H9 (cell line): ENCODE measurements at regions not wholly inside any gene's neighbourhood (a gene's known extent, or its start where the extent isn't known, plus 50 kb on each side); places are given as distances from the start of the nearest gene placed in this dataset.

Experiments used
- DNase-seq: peaks from one replicate; pipeline ENCODE4 v3.0.0-alpha.2; 2017
- H2AFZ ChIP-seq: one replicate; pipeline ENCODE4 v1.6.1; 2013; ENCODE audit warnings: mild to moderate bottlenecking, low read length, control low read depth, moderate library complexity
- H2AK5ac ChIP-seq: 2 replicates; pipeline ENCODE4 v1.6.1; 2013; ENCODE audit warnings: low read length, control low read depth, mixed read lengths; ENCODE audit not compliant: insufficient read length
- H2BK120ac ChIP-seq: one replicate; pipeline ENCODE4 v1.6.1; 2013; ENCODE audit warnings: low read depth, mild to moderate bottlenecking, low read length, control low read depth, inconsistent platforms; ENCODE audit not compliant: poor library complexity, severe bottlenecking
- H2BK12ac ChIP-seq: 2 replicates; pipeline ENCODE4 v1.6.1; 2013; ENCODE audit warnings: low read length, control low read depth, mixed read lengths, low read depth; ENCODE audit not compliant: insufficient read length
- H2BK15ac ChIP-seq: 2 replicates; pipeline ENCODE4 v1.6.1; 2013; ENCODE audit warnings: low read depth, low read length, control low read depth
- H2BK20ac ChIP-seq: one replicate; pipeline ENCODE4 v1.6.1; 2013; ENCODE audit warnings: low read depth, mild to moderate bottlenecking, low read length, control low read depth, inconsistent platforms; ENCODE audit not compliant: poor library complexity, severe bottlenecking
- H2BK5ac ChIP-seq: 2 replicates; pipeline ENCODE4 v1.6.1; 2013; ENCODE audit warnings: low read length, control low read depth, mixed read lengths; ENCODE audit not compliant: insufficient read length
- H3K14ac ChIP-seq: 2 replicates; pipeline ENCODE4 v1.6.1; 2013; ENCODE audit warnings: low read length, control low read depth; ENCODE audit not compliant: insufficient read depth
- H3K18ac ChIP-seq: 2 replicates; pipeline ENCODE4 v1.6.1; 2013; ENCODE audit warnings: low read depth, mild to moderate bottlenecking, mixed read lengths, low read length, control low read depth; ENCODE audit not compliant: insufficient read length
- H3K23ac ChIP-seq: 2 replicates; pipeline ENCODE4 v1.6.1; 2013; ENCODE audit warnings: low read length, control low read depth, mixed read lengths, low read depth; ENCODE audit not compliant: insufficient read length
- H3K23me2 ChIP-seq: 2 replicates; pipeline ENCODE4 v1.6.1; 2013; ENCODE audit warnings: low read depth, mild to moderate bottlenecking, mixed read lengths, low read length, control low read depth; ENCODE audit not compliant: insufficient read length, poor library complexity, severe bottlenecking
- H3K27ac ChIP-seq: 2 replicates; pipeline ENCODE4 v1.5.1; 2013; ENCODE audit warnings: low read length, control low read depth, mixed read lengths, low read depth; ENCODE audit not compliant: insufficient read length
- H3K27me3 ChIP-seq: 2 replicates; pipeline ENCODE4 v1.6.1; 2013; ENCODE audit warnings: low read length, control low read depth, inconsistent platforms; ENCODE audit not compliant: insufficient read depth
- H3K4ac ChIP-seq: 2 replicates; pipeline ENCODE4 v1.6.1; 2013; ENCODE audit warnings: low read depth, mild to moderate bottlenecking, control low read depth, inconsistent platforms, low read length, moderate library complexity
- H3K4me1 ChIP-seq: 2 replicates; pipeline ENCODE4 v1.6.1; 2013; ENCODE audit warnings: low read length, control low read depth, inconsistent platforms; ENCODE audit not compliant: insufficient read depth
- H3K4me2 ChIP-seq: 2 replicates; pipeline ENCODE4 v1.6.1; 2013; ENCODE audit warnings: low read length, control low read depth, mixed read lengths; ENCODE audit not compliant: insufficient read length, insufficient read depth
- H3K56ac ChIP-seq: 2 replicates; pipeline ENCODE4 v1.6.1; 2013; ENCODE audit warnings: low read depth, mild to moderate bottlenecking, mixed read lengths, low read length, control low read depth; ENCODE audit not compliant: insufficient read length
- H3K79me1 ChIP-seq: 2 replicates; pipeline ENCODE4 v1.6.1; 2013; ENCODE audit warnings: low read depth, mild to moderate bottlenecking, moderate library complexity, low read length, control low read depth, inconsistent platforms; ENCODE audit not compliant: insufficient read depth, poor library complexity, severe bottlenecking
- H3K79me2 ChIP-seq: 2 replicates; pipeline ENCODE4 v1.6.1; 2013; ENCODE audit warnings: low read length, control low read depth, inconsistent platforms; ENCODE audit not compliant: insufficient read depth
- H3K9ac ChIP-seq: 2 replicates; pipeline ENCODE4 v1.6.1; 2013; ENCODE audit warnings: low read length, control low read depth, mixed read lengths; ENCODE audit not compliant: insufficient read length; ENCODE audit errors: extremely low read depth
- H3K9me3 ChIP-seq: one replicate; pipeline ENCODE4 v1.6.1; 2013; ENCODE audit warnings: low read depth, low read length, inconsistent platforms; ENCODE audit not compliant: control insufficient read depth
- H3T11ph ChIP-seq: one replicate; pipeline ENCODE4 v1.6.1; 2013; ENCODE audit warnings: mild to moderate bottlenecking, low read length, control low read depth, inconsistent platforms
- H4K20me1 ChIP-seq: one replicate; pipeline ENCODE4 v1.6.1; 2013; ENCODE audit not compliant: control insufficient read depth, insufficient read length, insufficient read depth
- H4K5ac ChIP-seq: 2 replicates; pipeline ENCODE4 v1.6.1; 2013; ENCODE audit warnings: low read depth, mild to moderate bottlenecking, mixed read lengths, low read length, control low read depth; ENCODE audit not compliant: insufficient read length
- H4K8ac ChIP-seq: replicated peaks from 2 replicates; pipeline ENCODE4 v1.6.1; 2013; ENCODE audit warnings: low read length, control low read depth, mixed read lengths, low read depth; ENCODE audit not compliant: insufficient read length
- H4K91ac ChIP-seq: 2 replicates; pipeline ENCODE4 v1.6.1; 2013; ENCODE audit warnings: low read depth, mild to moderate bottlenecking, moderate library complexity, mixed read lengths, low read length, control low read depth; ENCODE audit not compliant: insufficient read length
- H3K27ac Mint-ChIP-seq, 3 experiments: 2 replicates in 2 of 3; 3 replicates in 1 of 3; pipeline ENCODE4 v1.8.0; 2020 to 2021; ENCODE audit warnings: mixed read lengths in 3 of 3, mild to moderate bottlenecking in 1 of 3, moderate library complexity in 1 of 3
- H3K27me3 Mint-ChIP-seq: 2 replicates; pipeline ENCODE4 v1.8.0; 2021; ENCODE audit warnings: low read depth, mild to moderate bottlenecking, moderate library complexity, mixed read lengths
- H3K36me3 Mint-ChIP-seq, 3 experiments: 2 replicates in 2 of 3; 3 replicates in 1 of 3; pipeline ENCODE4 v1.8.0; 2020 to 2021; ENCODE audit warnings: low read depth in 3 of 3, mixed read lengths in 3 of 3; ENCODE audit not compliant: insufficient read depth in 1 of 3
- H3K4me1 Mint-ChIP-seq, 2 experiments: 2 replicates each; pipeline ENCODE4 v1.8.0; 2020; ENCODE audit warnings: mixed read lengths in 2 of 2
- H3K4me3 Mint-ChIP-seq, 2 experiments: 2 replicates in 1 of 2; 3 replicates in 1 of 2; pipeline ENCODE4 v1.8.0; 2020 to 2021; ENCODE audit warnings: mild to moderate bottlenecking in 2 of 2, mixed read lengths in 2 of 2, moderate library complexity in 1 of 2
- H3K9me3 Mint-ChIP-seq, 2 experiments: 2 replicates in 1 of 2; 3 replicates in 1 of 2; pipeline ENCODE4 v1.8.0; 2020; ENCODE audit warnings: mild to moderate bottlenecking in 2 of 2, mixed read lengths in 2 of 2, moderate library complexity in 1 of 2
- CTCF ChIP-seq: fragments of 200-600 bp; sonication (generic); conservative IDR thresholded peaks from 3 replicates; pipeline ENCODE4 v1.8.0; 2021; ENCODE audit warnings: antibody characterized with exemption, mild to moderate bottlenecking
- WGBS: extraction: QIAGEN DNeasy Blood & Tissue Kit; methylation state at CpG from one replicate; pipeline ENCODE4 v1.1.7; 2013; ENCODE audit warnings: missing lambda C conversion rate, low lambda C conversion rate, mixed read lengths; ENCODE audit not compliant: insufficient read length; ENCODE audit errors: extremely low coverage; 5-methylcytosine and 5-hydroxymethylcytosine counted together

DNA sequence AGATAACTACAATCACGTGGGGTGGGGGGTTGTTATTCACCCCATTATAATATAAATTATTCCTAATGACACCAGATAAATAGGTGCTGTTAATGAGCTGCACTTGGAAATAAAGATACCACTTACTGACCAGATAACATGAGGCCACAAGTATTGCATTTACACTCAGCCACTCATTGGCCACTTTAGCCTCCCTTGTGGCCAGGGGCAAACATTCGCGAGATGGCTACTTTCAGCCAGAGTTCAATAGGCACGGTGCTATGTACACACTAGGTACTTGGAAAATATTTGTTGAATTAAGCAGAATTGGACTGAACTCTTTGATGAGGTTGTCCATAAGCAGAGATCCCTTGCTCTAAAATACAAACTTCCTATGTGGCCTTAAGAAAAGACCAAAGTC lies 713.7 kb upstream of the TENM3 start:
- Histone ChIP-seq H3K9ac (no peak overlapping the region), H2AK5ac (no peak overlapping the region), H3K27ac (no peak overlapping the region), H3K27me3 (no peaks in the 10 kb centered on the region), H3T11ph (no peak overlapping the region), H2BK5ac (no peak overlapping the region), H3K4ac (no peak overlapping the region), H4K5ac (no peak overlapping the region), H3K23me2 (no peaks in the 10 kb centered on the region), H2BK120ac (no peak overlapping the region), H3K14ac (no peak overlapping the region), H3K18ac (no peak overlapping the region), H2AFZ (no peak overlapping the region), H3K56ac (no peak overlapping the region), H3K4me1 (no peaks in the 10 kb centered on the region), H4K8ac (no peak overlapping the region), H3K79me1 (no peaks in the 10 kb centered on the region), H2BK15ac (no peak overlapping the region), H2BK20ac (no peak overlapping the region), H3K23ac (no peak overlapping the region), H3K79me2 (no peaks in the 10 kb centered on the region), H4K20me1 (no peaks in the 10 kb centered on the region), H3K4me2 (no peak overlapping the region), H2BK12ac (no peak overlapping the region), H3K9me3 (no peaks in the 10 kb centered on the region), H4K91ac (no peak overlapping the region)
- H3K4me3 Mint-ChIP-seq = no peak overlapping the region
- WGBS = no CpG with 5 or more reads among the region's 4 CpGs
- TF ChIP-seq CTCF = no peak
- no peak overlapping the region; a peak in 1 of 7 replicates for H3K27ac Mint-ChIP-seq
- H3K36me3 Mint-ChIP-seq = no peaks in the 10 kb centered on the region
- H3K4me1 Mint-ChIP-seq = peaks cover 4 to 7% of the 10 kb centered on the region in 2 experiments
- H3K27me3 Mint-ChIP-seq = peaks cover 1% of the 10 kb centered on the region; the same call in 1 of the 2 replicates
- no peaks in the 10 kb centered on the region for H3K9me3 Mint-ChIP-seq
- DNase-seq = no peak
